WTC11 (cell line): ENCODE measurements at regions not wholly inside any gene's neighbourhood (a gene's known extent, or its start where the extent isn't known, plus 50 kb on each side); places are given as distances from the start of the nearest gene placed in this dataset.

ENCODE experiments used
- ATAC-seq: fragments of 200-7000 bp; cut with Tn5 transposase; 2 replicates; pipeline ENCODE4 v1.10.0; 2021; ENCODE audit warnings: mild to moderate bottlenecking, moderate library complexity
- CTCF ChIA-PET: fragments of 300-600 bp; sonication (Branson Sonifier 250); formaldehyde crosslinking; loops from one replicate; lab custom pipeline; 2021; ENCODE audit warnings: antibody characterized with exemption; lab: Charles Lee
- POLR2A ChIA-PET: fragments of 350-600 bp; sonication (Branson Sonifier 250); formaldehyde crosslinking; loops from one replicate; lab custom pipeline; 2021; ENCODE audit warnings: antibody characterized with exemption; lab: Charles Lee
- DNase-seq: peaks from one replicate; pipeline ENCODE4 v3.0.0; 2021; ENCODE audit warnings: low spot score
- H3K27ac Mint-ChIP-seq: 2 replicates; pipeline ENCODE4 v1.8.0; 2021; ENCODE audit warnings: mixed read lengths
- H3K27me3 Mint-ChIP-seq: 2 replicates; pipeline ENCODE4 v1.8.0; 2021; ENCODE audit warnings: low read depth, mild to moderate bottlenecking, moderate library complexity, mixed read lengths
- H3K36me3 Mint-ChIP-seq: 2 replicates; pipeline ENCODE4 v1.8.0; 2021; ENCODE audit warnings: mixed read lengths
- H3K4me1 Mint-ChIP-seq: 2 replicates; pipeline ENCODE4 v1.8.0; 2022; ENCODE audit warnings: mixed read lengths
- H3K4me3 Mint-ChIP-seq: 2 replicates; pipeline ENCODE4 v1.8.0; 2021; ENCODE audit warnings: mild to moderate bottlenecking, moderate library complexity, mixed read lengths
- H3K9me3 Mint-ChIP-seq: 2 replicates; pipeline ENCODE4 v1.8.0; 2021; ENCODE audit warnings: mixed read lengths
- CREM ChIP-seq: sonication (generic); formaldehyde crosslinking; IDR thresholded peaks from 2 replicates; pipeline ENCODE4 v1.8.1; 2022; ENCODE audit warnings: mild to moderate bottlenecking, missing genetic modification reagents, moderate library complexity
- JAZF1 ChIP-seq: fragments of 250-450 bp; sonication (Bioruptor Pico); IDR thresholded peaks from 2 replicates; pipeline ENCODE4 v1.9.0; 2021; ENCODE audit warnings: moderate library complexity, mild to moderate bottlenecking, inconsistent platforms
- MXD4 ChIP-seq: fragments of 250-450 bp; sonication (Bioruptor Pico); IDR thresholded peaks from 2 replicates; pipeline ENCODE4 v1.8.0; 2021; ENCODE audit warnings: mild to moderate bottlenecking, moderate library complexity, borderline replicate concordance
- NR1H2 ChIP-seq: sonication (generic); formaldehyde crosslinking; IDR thresholded peaks from 2 replicates; pipeline ENCODE4 v1.9.0; 2021; ENCODE audit warnings: mild to moderate bottlenecking, moderate library complexity, missing genetic modification reagents
- NR2C2 ChIP-seq: sonication (generic); formaldehyde crosslinking; IDR thresholded peaks from 2 replicates; pipeline ENCODE4 v1.8.0; 2022; ENCODE audit warnings: mild to moderate bottlenecking, missing genetic modification reagents
- SMAD3 ChIP-seq: sonication (generic); formaldehyde crosslinking; IDR thresholded peaks from 2 replicates; pipeline ENCODE4 v1.8.0; 2022; ENCODE audit warnings: missing genetic modification reagents, mild to moderate bottlenecking, borderline replicate concordance
- SMAD4 ChIP-seq: sonication (generic); formaldehyde crosslinking; IDR thresholded peaks from 2 replicates; pipeline ENCODE4 v1.8.0; 2022; ENCODE audit warnings: mild to moderate bottlenecking, missing genetic modification reagents
- ZNF232 ChIP-seq: sonication (generic); formaldehyde crosslinking; IDR thresholded peaks from 2 replicates; pipeline ENCODE4 v1.8.0; 2022; ENCODE audit warnings: mild to moderate bottlenecking, missing genetic modification reagents
- ZNF423 ChIP-seq: fragments of 250-450 bp; sonication (Bioruptor Pico); IDR thresholded peaks from 2 replicates; pipeline ENCODE4 v2.1.2; 2022; ENCODE audit warnings: mild to moderate bottlenecking, moderate library complexity
- TF ChIP-seq, protein P1 (sequence below): sonication (generic); formaldehyde crosslinking; IDR thresholded peaks from 2 replicates; pipeline ENCODE4 v1.8.1; 2023; ENCODE audit warnings: mild to moderate bottlenecking, moderate library complexity, missing genetic modification reagents
- TF ChIP-seq, protein P2 (sequence below): fragments of 250-450 bp; sonication (Bioruptor Pico); IDR thresholded peaks from 2 replicates; pipeline ENCODE4 v1.9.0; 2021; ENCODE audit warnings: mild to moderate bottlenecking
- TF ChIP-seq, protein P3 (sequence below): sonication (generic); formaldehyde crosslinking; IDR thresholded peaks from 2 replicates; pipeline ENCODE4 v1.8.1; 2023; ENCODE audit warnings: mild to moderate bottlenecking, missing genetic modification reagents, moderate library complexity
- TF ChIP-seq, protein P4 (sequence below): sonication (generic); formaldehyde crosslinking; IDR thresholded peaks from 2 replicates; pipeline ENCODE4 v1.8.1; 2022; ENCODE audit warnings: mild to moderate bottlenecking, missing genetic modification reagents, moderate library complexity, borderline replicate concordance
- TF ChIP-seq, protein P5 (sequence below): sonication (generic); formaldehyde crosslinking; IDR thresholded peaks from 2 replicates; pipeline ENCODE4 v1.8.0; 2023; ENCODE audit warnings: missing genetic modification reagents, mild to moderate bottlenecking, borderline replicate concordance
- TF ChIP-seq, protein P6 (sequence below): fragments of 250-450 bp; sonication (Bioruptor Pico); IDR thresholded peaks from 2 replicates; pipeline ENCODE4 v1.8.0; 2021; ENCODE audit warnings: mild to moderate bottlenecking

DNA sequence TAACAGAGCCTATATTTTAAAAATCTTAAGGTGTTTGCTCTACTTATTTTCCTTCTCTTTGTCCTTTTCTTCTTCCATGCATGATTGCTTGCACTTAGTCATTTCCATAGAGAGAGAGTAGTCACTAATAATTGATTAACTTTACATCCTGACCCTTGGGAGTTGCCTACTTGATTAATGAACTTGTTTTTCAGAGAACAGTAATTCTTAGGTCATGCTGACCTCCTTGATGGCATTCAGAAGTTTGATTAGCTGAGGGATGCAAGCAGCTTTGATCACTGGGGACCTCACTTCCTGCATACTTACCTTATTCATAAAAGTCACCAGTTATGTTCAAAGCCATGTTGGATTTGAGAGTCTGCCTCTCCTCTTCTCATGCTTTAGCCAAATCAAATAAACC, 715.6 kb upstream of the ID4 start:
- no peak for DNase-seq
- CTCF ChIA-PET, result no interaction called here
- no peaks in the 10 kb centered on the region for H3K27me3 Mint-ChIP-seq
- TF ChIP-seq, protein P1, sequence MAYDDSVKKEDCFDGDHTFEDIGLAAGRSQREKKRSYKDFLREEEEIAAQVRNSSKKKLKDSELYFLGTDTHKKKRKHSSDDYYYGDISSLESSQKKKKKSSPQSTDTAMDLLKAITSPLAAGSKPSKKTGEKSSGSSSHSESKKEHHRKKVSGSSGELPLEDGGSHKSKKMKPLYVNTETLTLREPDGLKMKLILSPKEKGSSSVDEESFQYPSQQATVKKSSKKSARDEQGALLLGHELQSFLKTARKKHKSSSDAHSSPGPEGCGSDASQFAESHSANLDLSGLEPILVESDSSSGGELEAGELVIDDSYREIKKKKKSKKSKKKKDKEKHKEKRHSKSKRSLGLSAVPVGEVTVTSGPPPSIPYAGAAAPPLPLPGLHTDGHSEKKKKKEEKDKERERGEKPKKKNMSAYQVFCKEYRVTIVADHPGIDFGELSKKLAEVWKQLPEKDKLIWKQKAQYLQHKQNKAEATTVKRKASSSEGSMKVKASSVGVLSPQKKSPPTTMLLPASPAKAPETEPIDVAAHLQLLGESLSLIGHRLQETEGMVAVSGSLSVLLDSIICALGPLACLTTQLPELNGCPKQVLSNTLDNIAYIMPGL, result no peak
- TF ChIP-seq NR1H2 (no peak), CREM (CRISPR knock-in tag) (no peak), SMAD4 (CRISPR knock-in tag) (no peak), ZNF423 (no peak), ZNF232 (CRISPR knock-in tag) (no peak), SMAD3 (no peak), JAZF1 (CRISPR knock-in tag) (no peak)
- TF ChIP-seq, protein P2, sequence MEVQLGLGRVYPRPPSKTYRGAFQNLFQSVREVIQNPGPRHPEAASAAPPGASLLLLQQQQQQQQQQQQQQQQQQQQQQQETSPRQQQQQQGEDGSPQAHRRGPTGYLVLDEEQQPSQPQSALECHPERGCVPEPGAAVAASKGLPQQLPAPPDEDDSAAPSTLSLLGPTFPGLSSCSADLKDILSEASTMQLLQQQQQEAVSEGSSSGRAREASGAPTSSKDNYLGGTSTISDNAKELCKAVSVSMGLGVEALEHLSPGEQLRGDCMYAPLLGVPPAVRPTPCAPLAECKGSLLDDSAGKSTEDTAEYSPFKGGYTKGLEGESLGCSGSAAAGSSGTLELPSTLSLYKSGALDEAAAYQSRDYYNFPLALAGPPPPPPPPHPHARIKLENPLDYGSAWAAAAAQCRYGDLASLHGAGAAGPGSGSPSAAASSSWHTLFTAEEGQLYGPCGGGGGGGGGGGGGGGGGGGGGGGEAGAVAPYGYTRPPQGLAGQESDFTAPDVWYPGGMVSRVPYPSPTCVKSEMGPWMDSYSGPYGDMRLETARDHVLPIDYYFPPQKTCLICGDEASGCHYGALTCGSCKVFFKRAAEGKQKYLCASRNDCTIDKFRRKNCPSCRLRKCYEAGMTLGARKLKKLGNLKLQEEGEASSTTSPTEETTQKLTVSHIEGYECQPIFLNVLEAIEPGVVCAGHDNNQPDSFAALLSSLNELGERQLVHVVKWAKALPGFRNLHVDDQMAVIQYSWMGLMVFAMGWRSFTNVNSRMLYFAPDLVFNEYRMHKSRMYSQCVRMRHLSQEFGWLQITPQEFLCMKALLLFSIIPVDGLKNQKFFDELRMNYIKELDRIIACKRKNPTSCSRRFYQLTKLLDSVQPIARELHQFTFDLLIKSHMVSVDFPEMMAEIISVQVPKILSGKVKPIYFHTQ, result no peak
- TF ChIP-seq, protein P3, sequence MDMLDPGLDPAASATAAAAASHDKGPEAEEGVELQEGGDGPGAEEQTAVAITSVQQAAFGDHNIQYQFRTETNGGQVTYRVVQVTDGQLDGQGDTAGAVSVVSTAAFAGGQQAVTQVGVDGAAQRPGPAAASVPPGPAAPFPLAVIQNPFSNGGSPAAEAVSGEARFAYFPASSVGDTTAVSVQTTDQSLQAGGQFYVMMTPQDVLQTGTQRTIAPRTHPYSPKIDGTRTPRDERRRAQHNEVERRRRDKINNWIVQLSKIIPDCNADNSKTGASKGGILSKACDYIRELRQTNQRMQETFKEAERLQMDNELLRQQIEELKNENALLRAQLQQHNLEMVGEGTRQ, result no peak
- TF ChIP-seq, protein P4, sequence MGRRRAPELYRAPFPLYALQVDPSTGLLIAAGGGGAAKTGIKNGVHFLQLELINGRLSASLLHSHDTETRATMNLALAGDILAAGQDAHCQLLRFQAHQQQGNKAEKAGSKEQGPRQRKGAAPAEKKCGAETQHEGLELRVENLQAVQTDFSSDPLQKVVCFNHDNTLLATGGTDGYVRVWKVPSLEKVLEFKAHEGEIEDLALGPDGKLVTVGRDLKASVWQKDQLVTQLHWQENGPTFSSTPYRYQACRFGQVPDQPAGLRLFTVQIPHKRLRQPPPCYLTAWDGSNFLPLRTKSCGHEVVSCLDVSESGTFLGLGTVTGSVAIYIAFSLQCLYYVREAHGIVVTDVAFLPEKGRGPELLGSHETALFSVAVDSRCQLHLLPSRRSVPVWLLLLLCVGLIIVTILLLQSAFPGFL, result no peak
- peaks cover 13% of the 10 kb centered on the region for H3K9me3 Mint-ChIP-seq
- no peak for ATAC-seq
- H3K27ac Mint-ChIP-seq, result no peak overlapping the region
- H3K4me1 Mint-ChIP-seq, result no peaks in the 10 kb centered on the region
- H3K36me3 Mint-ChIP-seq, result no peaks in the 10 kb centered on the region
- POLR2A ChIA-PET, result no interaction called here
- H3K4me3 Mint-ChIP-seq, result no peak overlapping the region

DNA sequence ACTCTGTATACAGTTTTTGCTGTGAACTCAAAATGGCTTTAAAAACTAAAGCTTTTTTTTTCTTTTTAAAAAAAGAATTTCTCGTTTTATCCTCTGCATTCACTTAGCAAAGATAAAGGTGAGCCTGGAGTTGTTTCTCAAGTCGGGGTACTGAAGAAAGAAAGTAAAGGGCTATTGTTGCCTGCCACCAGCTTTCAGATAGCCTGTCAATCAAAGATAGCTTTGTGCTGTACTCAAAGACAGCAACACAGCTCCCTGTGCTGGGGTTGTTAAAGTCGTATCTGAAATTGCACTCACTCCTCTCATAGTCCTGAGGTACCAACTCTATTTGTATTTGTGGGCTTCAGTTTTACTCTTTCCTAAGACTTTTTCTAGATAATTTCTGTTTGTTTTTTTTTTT, 710.1 kb upstream of the ID4 start:
- no peak overlapping the region for H3K4me3 Mint-ChIP-seq
- no peak overlapping the region for H3K27ac Mint-ChIP-seq
- no peaks in the 10 kb centered on the region for H3K27me3 Mint-ChIP-seq
- CTCF ChIA-PET, result interaction anchor here (0.8 kb wide), 1 partner anchor 103 kb away, joined by 3 read pairs; no protein-coding TSS in a partner anchor
- DNase-seq (no peak), ATAC-seq (no peak)
- H3K36me3 Mint-ChIP-seq, result no peaks in the 10 kb centered on the region
- H3K9me3 Mint-ChIP-seq, result peaks cover 5% of the 10 kb centered on the region
- H3K4me1 Mint-ChIP-seq, result no peaks in the 10 kb centered on the region
- TF ChIP-seq JAZF1 (CRISPR knock-in tag), result no peak
- TF ChIP-seq NR2C2 (CRISPR knock-in tag), result no peak
- TF ChIP-seq, protein P5, sequence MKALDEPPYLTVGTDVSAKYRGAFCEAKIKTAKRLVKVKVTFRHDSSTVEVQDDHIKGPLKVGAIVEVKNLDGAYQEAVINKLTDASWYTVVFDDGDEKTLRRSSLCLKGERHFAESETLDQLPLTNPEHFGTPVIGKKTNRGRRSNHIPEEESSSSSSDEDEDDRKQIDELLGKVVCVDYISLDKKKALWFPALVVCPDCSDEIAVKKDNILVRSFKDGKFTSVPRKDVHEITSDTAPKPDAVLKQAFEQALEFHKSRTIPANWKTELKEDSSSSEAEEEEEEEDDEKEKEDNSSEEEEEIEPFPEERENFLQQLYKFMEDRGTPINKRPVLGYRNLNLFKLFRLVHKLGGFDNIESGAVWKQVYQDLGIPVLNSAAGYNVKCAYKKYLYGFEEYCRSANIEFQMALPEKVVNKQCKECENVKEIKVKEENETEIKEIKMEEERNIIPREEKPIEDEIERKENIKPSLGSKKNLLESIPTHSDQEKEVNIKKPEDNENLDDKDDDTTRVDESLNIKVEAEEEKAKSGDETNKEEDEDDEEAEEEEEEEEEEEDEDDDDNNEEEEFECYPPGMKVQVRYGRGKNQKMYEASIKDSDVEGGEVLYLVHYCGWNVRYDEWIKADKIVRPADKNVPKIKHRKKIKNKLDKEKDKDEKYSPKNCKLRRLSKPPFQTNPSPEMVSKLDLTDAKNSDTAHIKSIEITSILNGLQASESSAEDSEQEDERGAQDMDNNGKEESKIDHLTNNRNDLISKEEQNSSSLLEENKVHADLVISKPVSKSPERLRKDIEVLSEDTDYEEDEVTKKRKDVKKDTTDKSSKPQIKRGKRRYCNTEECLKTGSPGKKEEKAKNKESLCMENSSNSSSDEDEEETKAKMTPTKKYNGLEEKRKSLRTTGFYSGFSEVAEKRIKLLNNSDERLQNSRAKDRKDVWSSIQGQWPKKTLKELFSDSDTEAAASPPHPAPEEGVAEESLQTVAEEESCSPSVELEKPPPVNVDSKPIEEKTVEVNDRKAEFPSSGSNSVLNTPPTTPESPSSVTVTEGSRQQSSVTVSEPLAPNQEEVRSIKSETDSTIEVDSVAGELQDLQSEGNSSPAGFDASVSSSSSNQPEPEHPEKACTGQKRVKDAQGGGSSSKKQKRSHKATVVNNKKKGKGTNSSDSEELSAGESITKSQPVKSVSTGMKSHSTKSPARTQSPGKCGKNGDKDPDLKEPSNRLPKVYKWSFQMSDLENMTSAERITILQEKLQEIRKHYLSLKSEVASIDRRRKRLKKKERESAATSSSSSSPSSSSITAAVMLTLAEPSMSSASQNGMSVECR (CRISPR knock-in tag), result no peak
- no peak for TF ChIP-seq MXD4
- TF ChIP-seq, protein P6, sequence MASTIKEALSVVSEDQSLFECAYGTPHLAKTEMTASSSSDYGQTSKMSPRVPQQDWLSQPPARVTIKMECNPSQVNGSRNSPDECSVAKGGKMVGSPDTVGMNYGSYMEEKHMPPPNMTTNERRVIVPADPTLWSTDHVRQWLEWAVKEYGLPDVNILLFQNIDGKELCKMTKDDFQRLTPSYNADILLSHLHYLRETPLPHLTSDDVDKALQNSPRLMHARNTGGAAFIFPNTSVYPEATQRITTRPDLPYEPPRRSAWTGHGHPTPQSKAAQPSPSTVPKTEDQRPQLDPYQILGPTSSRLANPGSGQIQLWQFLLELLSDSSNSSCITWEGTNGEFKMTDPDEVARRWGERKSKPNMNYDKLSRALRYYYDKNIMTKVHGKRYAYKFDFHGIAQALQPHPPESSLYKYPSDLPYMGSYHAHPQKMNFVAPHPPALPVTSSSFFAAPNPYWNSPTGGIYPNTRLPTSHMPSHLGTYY (CRISPR knock-in tag), result no peak
- TF ChIP-seq, all 79 proteins: peak for 0
- POLR2A ChIA-PET, result no interaction called here
